Activated CD8-positive, alpha-beta memory T cell treated with anti-CD3 and anti-CD28 coated beads, Interleukin-2, amount 10 ng/mL, durations not matched to agents 7 days and 5 days (primary cell): ENCODE measurements at regions not wholly inside any gene's neighbourhood (a gene's known extent, or its start where the extent isn't known, plus 50 kb on each side); places are given as distances from the start of the nearest gene placed in this dataset.

Experiments used
- ATAC-seq: fragments of 150-1000 bp; cut with Tn5 transposase; one replicate; pipeline ENCODE4 v1.10.0; 2021; ENCODE audit warnings: moderate library complexity
- CTCF ChIA-PET: fragments of 350-600 bp; sonication (Branson Sonifier 250); formaldehyde crosslinking; loops from one replicate; lab custom pipeline; 2021; ENCODE audit warnings: antibody characterized with exemption; lab: Charles Lee
- DNase-seq: peaks from one replicate; pipeline ENCODE4 v3.0.0-alpha.2; 2020
- H3K27ac Mint-ChIP-seq: one replicate; pipeline ENCODE4 v1.8.0; 2021; ENCODE audit warnings: mild to moderate bottlenecking, mixed read lengths
- H3K27me3 Mint-ChIP-seq: one replicate; pipeline ENCODE4 v1.8.0; 2021; ENCODE audit warnings: mixed read lengths
- H3K36me3 Mint-ChIP-seq: one replicate; pipeline ENCODE4 v1.8.0; 2021; ENCODE audit warnings: mild to moderate bottlenecking, mixed read lengths
- H3K4me1 Mint-ChIP-seq: one replicate; pipeline ENCODE4 v1.8.0; 2021; ENCODE audit warnings: mixed read lengths
- H3K4me3 Mint-ChIP-seq: one replicate; pipeline ENCODE4 v1.8.0; 2021; ENCODE audit warnings: mild to moderate bottlenecking, moderate library complexity, mixed read lengths
- H3K9me3 Mint-ChIP-seq: one replicate; pipeline ENCODE4 v1.8.0; 2022; ENCODE audit warnings: low read depth, mixed read lengths

DNA sequence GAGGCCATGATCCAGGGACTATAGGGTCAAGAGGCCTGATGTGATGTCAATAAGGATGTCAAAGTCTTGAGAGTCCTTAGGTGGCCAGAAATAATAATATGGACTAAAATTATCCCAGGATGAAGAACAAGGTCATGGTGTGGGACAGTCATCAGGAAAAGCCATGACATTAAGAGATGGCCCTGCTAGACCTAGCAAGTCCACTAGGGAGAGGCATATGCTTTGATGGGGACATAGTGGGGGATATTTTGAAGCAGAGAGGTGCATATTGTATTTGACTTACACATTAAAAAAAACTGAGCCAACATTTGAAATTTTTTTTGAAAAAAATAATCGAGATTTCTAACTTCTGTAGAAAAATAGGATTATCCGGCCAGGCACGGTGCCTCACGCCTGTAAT, 53.3 kb upstream of the CXCR4 start:
- no peak overlapping the region for H3K4me3 Mint-ChIP-seq
- ATAC-seq (no peak), DNase-seq (no peak)
- no peak overlapping the region for H3K27ac Mint-ChIP-seq
- H3K4me1 Mint-ChIP-seq: peaks cover 4% of the 10 kb centered on the region
- peaks cover 2% of the 10 kb centered on the region for H3K27me3 Mint-ChIP-seq
- H3K9me3 Mint-ChIP-seq: no peaks in the 10 kb centered on the region
- H3K36me3 Mint-ChIP-seq: peaks cover 1% of the 10 kb centered on the region
- CTCF ChIA-PET: no interaction called here

GRCh38 chr2:136168720-136169119, 50.8 kb upstream of the CXCR4 start:
- CTCF ChIA-PET: no interaction called here
- ATAC-seq (no peak), DNase-seq (no peak)
- H3K9me3 Mint-ChIP-seq: no peaks in the 10 kb centered on the region
- H3K27ac Mint-ChIP-seq: no peak overlapping the region
- peaks cover 1% of the 10 kb centered on the region for H3K36me3 Mint-ChIP-seq
- peaks cover 4% of the 10 kb centered on the region for H3K4me1 Mint-ChIP-seq
- H3K4me3 Mint-ChIP-seq: no peak overlapping the region
- peaks cover 2% of the 10 kb centered on the region for H3K27me3 Mint-ChIP-seq

GRCh38 chr2:136167721-136168475, 49.9 kb upstream of the CXCR4 start:
- peaks cover 4% of the 10 kb centered on the region for H3K4me1 Mint-ChIP-seq
- no peaks in the 10 kb centered on the region for H3K9me3 Mint-ChIP-seq
- H3K4me3 Mint-ChIP-seq: no peak overlapping the region
- DNase-seq (no peak), ATAC-seq (no peak)
- CTCF ChIA-PET: no interaction called here
- no peaks in the 10 kb centered on the region for H3K27me3 Mint-ChIP-seq
- H3K27ac Mint-ChIP-seq: no peak overlapping the region
- peaks cover 1% of the 10 kb centered on the region for H3K36me3 Mint-ChIP-seq
